NCI-H774 (cell line): ENCODE measurements at regions not wholly inside any gene's neighbourhood (a gene's known extent, or its start where the extent isn't known, plus 50 kb on each side); places are given as distances from the start of the nearest gene placed in this dataset.

Experiments used
- DNase-seq: peaks from one replicate; lab custom pipeline; 2025; lab: John Stamatoyannopoulos, UW

DNA sequence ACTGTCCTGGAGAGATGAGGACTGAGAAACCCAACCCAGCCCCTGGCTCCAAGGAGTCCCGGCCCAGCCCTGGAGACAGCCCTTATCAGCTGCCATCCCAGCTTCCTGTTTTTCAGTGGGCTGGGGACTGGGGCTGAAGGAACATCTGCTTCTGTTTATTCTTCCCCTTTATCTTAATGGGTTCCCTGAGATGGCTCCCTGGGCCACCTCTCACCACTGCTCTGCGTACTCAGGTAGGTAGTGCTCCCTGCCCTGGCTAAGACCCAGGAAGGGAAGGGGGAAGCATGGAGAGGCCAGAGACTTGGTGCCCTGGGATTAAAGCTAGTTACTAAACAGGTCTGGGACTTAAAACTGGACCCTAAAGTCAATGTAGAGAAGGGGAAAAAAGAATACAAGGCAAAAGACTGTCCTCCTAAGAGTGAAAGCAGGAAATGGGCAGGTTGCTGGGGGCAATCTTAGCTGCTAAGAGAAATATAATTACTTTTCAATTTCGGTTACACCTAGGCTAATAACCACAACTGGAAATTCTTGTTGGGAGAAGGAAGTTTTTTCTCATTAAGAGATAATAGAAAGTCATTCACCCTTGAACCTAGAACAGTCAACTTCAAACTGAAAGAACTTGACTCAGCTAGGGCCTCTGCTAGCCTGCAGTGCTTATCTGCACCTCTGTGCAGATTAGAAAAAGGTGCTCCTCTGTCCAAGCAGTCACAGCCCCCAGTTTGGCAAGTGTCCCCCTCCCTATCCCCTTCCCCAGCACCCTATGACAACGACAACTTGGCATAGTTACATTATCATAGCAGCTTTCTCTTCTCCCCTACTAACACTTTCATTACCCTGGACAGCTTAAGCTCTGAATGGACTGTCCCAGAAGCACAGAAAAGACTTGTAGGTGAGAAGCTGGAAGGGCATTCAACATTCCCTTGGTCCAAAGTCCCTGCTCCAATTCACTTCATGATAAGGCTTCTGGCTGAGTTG lies 65.6 kb upstream of the KDM7A start:
- DNase-seq, result no peak

DNA sequence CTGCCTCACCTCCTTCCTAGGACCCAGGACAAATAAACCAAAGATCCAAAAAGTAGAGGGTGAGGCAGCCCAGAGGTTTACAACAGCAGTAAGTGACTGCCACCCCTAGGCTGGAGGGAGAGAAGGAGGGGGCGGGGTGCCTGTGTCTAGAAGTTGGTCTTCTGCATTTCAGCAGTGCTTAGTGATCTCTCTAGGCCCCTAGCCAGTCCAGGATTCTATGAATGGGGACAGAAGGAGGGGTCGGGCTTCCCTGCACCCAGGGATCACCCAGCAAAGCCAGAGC lies 62.8 kb upstream of the KDM7A start:
- no peak for DNase-seq

GRCh38 chr7:140238778-140239652 lies 62.2 kb upstream of the KDM7A start:
- peak; percentile 19 for DNase-seq

DNA sequence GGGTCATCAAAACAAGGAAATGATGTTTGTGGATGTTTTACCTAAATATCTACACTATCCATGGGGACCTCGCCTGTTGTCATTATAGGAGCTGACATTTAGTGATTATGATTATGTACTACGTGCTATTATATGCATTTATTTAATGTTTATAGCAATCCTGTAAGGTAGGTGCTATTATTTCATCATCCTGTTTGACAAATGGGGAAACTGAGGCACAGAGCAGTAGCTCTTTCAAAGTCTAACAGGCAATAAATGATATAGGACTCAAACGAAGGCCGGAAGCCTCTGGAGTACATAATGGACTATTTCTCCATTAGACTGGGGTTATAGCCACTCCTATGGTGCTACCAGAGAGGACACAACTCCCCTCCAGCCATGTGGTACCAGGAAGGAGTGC lies 60.6 kb upstream of the KDM7A start:
- DNase-seq, result no peak

- no peak for DNase-seq
Observed at GRCh38 chr7:140236626-140237025, 59.8 kb upstream of the KDM7A start.

- no peak for DNase-seq
Observed at GRCh38 chr7:140235114-140235513, 58.3 kb upstream of the KDM7A start.

GRCh38 chr7:140232957-140233917 lies 56.5 kb upstream of the KDM7A start:
- no peak for DNase-seq

DNA sequence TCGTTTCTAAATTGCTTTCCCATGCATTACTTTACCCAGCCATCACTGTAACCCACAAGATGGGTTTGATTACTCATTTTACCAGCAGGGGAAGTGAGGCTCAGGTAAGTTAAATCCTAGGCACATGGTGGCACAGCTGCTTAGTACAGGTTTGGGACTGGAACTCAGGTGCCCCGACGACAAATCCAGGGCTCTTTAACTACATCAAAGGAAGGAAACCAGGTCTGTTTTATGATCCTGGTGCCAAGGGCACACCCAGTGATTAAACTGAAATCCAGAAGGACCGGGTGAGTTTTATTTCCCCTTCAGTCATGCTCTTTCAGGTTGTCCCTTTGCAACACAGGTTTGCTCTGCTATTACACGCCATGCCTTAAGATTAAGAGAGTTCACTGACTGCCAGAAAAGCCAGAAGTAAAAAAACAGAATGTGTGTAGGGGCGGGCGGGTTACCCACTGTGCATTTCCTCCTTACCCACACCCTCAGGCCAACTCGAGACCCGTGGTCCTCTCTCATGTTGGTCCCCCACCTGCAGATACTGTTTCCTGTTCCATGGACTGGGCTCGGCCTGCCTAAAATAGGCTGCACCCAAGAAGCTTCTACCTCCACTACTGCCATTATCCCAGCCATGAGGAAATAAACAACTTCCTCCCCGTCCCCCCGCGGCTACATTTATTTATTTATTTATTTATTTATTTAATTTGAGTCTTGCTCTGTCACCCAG lies 55.1 kb upstream of the KDM7A start:
- DNase-seq, result no peak

GRCh38 chr7:140230861-140231770 lies 54.3 kb upstream of the KDM7A start:
- peak; percentile 64 for DNase-seq

DNA sequence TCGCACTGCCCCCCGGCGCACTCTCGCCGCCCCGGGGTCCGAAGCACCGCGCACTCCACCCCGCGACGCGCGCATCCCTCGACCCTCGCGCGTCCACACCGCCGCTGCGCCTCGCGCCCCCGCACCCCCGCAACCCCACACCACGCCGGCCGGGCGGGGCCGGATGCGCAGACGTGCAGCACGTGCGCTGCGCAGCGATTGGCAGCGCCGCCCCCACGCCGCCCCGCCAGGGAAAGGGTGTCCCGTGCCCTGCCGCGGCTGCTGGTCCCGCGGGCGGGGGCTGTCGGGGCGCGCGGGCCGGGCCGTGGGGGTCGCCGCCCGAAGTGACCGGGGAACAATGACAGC lies 53.7 kb upstream of the KDM7A start:
- DNase-seq, result no peak

- no peak for DNase-seq
Observed at GRCh38 chr7:140229591-140230515, 53.1 kb upstream of the KDM7A start.

DNA sequence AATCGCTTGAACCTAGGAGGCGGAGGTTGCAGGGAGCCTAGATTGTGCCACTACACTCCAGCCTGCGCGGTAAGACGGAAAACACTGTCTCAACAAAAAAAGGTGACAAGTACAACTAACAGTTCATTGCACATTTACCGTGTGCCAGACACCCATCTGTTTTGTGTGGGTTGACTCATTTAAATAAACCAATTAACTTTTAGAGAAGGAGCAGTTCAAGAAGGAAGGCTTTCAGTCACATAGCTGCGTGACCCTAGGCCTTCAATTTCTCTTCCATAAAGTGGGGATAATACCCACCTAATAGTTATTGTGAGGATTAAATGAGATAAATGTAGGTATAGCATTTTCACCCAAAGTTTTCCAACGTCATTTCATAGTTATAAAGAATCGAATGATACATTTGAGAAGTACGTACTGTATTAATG lies 52.3 kb upstream of the KDM7A start:
- DNase-seq, result no peak
